AG04449 (cell line): ENCODE measurements at regions not wholly inside any gene's neighbourhood (a gene's known extent, or its start where the extent isn't known, plus 50 kb on each side); places are given as distances from the start of the nearest gene placed in this dataset.

Source experiments
- CTCF ChIA-PET: fragments of 350-600 bp; formaldehyde crosslinking; extraction: SDS; loops from one replicate; lab custom pipeline; 2021; ENCODE audit warnings: antibody characterized with exemption; lab: Yijun Ruan, JAX
- POLR2A ChIA-PET: fragments of 400-600, 350-600 bp; formaldehyde crosslinking; extraction: SDS; loops from one replicate; lab custom pipeline; 2020; ENCODE audit warnings: antibody characterized with exemption, inconsistent platforms; lab: Yijun Ruan, JAX
- DNase-seq: peaks from one replicate; pipeline ENCODE4 v3.0.0-alpha.2; 2010; ENCODE audit warnings: low read depth, low spot score
- H3K4me3 ChIP-seq: 2 replicates; pipeline ENCODE4 v1.5.1; 2011; ENCODE audit warnings: low read depth, mild to moderate bottlenecking, control low read depth, low read length
- TF ChIP-seq, protein P1 (sequence below): IDR thresholded peaks from one replicate; pipeline ENCODE4 v1.5.1; 2011; ENCODE audit warnings: mild to moderate bottlenecking, moderate library complexity, low read length, control low read depth, inconsistent platforms; ENCODE audit not compliant: insufficient read depth; ENCODE audit errors: missing control alignments

GRCh38 chr5:120152472-120152871 lies 311.6 kb upstream of the PRR16 start:
- ChIA-PET POLR2A (no interaction called here), CTCF (no interaction called here)
- TF ChIP-seq, protein P1, sequence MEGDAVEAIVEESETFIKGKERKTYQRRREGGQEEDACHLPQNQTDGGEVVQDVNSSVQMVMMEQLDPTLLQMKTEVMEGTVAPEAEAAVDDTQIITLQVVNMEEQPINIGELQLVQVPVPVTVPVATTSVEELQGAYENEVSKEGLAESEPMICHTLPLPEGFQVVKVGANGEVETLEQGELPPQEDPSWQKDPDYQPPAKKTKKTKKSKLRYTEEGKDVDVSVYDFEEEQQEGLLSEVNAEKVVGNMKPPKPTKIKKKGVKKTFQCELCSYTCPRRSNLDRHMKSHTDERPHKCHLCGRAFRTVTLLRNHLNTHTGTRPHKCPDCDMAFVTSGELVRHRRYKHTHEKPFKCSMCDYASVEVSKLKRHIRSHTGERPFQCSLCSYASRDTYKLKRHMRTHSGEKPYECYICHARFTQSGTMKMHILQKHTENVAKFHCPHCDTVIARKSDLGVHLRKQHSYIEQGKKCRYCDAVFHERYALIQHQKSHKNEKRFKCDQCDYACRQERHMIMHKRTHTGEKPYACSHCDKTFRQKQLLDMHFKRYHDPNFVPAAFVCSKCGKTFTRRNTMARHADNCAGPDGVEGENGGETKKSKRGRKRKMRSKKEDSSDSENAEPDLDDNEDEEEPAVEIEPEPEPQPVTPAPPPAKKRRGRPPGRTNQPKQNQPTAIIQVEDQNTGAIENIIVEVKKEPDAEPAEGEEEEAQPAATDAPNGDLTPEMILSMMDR = no peak
- DNase-seq = peak; percentile 67
- no peak overlapping the region for H3K4me3 ChIP-seq

- no peak for DNase-seq
- H3K4me3 ChIP-seq = no peak overlapping the region
- ChIA-PET CTCF (no interaction called here), POLR2A (no interaction called here)
- TF ChIP-seq, protein P1 = no peak
Observed at GRCh38 chr5:120152931-120153330, 311.2 kb upstream of the PRR16 start.

GRCh38 chr5:120153551-120153950 lies 310.5 kb upstream of the PRR16 start:
- TF ChIP-seq, protein P1 = no peak
- H3K4me3 ChIP-seq = no peak overlapping the region
- no peak for DNase-seq
- CTCF ChIA-PET = no interaction called here
- POLR2A ChIA-PET = no interaction called here

- ChIA-PET POLR2A (no interaction called here), CTCF (no interaction called here)
- DNase-seq = no peak
- TF ChIP-seq, protein P1 = no peak
- H3K4me3 ChIP-seq = no peak overlapping the region
Observed at GRCh38 chr5:120155873-120156272, 308.2 kb upstream of the PRR16 start.

- H3K4me3 ChIP-seq = no peak overlapping the region
- POLR2A ChIA-PET = no interaction called here
- TF ChIP-seq, protein P1 = no peak
- no peak for DNase-seq
- CTCF ChIA-PET = no interaction called here
Observed at GRCh38 chr5:120158211-120158610, 305.9 kb upstream of the PRR16 start.

DNA sequence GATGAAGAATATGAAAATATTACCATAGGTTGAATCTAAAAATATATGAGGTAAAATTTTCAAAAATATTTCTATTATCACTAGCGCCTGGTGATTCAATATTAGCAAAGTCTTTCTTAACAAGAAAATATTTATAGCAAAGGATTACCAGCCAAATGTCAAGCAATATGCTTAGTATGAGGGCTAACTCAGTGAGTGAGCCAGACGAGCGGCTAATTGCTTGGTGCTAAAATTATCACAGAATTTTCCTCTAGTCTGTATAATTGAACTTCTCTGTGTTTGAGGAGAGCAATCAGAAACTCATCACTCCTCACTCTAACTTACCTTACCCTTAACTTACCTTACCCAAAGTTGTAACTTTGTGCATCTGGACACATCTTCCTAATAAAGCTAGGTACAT lies 304.9 kb upstream of the PRR16 start:
- H3K4me3 ChIP-seq = no peak overlapping the region
- ChIA-PET POLR2A (no interaction called here), CTCF (no interaction called here)
- DNase-seq = no peak
- TF ChIP-seq, protein P1 = no peak
